Activated CD8-positive, alpha-beta T cell treated with anti-CD3 and anti-CD28 coated beads for 36 hours (primary cell): ENCODE measurements at regions not wholly inside any gene's neighbourhood (a gene's known extent, or its start where the extent isn't known, plus 50 kb on each side); places are given as distances from the start of the nearest gene placed in this dataset.

Experiments
- ATAC-seq: fragments of 200-7000 bp; cut with Tn5 transposase; one replicate; pipeline ENCODE4 v1.10.0; 2021; ENCODE audit warnings: mild to moderate bottlenecking, moderate library complexity
- CTCF ChIA-PET: fragments of 350-600 bp; sonication (Branson Sonifier 250); formaldehyde crosslinking; loops from one replicate; lab custom pipeline; 2021; ENCODE audit warnings: antibody characterized with exemption; lab: Charles Lee
- POLR2A ChIA-PET: fragments of 350-600 bp; sonication (Branson Sonifier 250); formaldehyde crosslinking; loops from one replicate; lab custom pipeline; 2021; ENCODE audit warnings: antibody characterized with exemption; lab: Charles Lee
- DNase-seq: peaks from one replicate; pipeline ENCODE4 v3.0.0-alpha.2; 2020
- H3K27ac Mint-ChIP-seq: one replicate; pipeline ENCODE4 v1.8.0; 2021; ENCODE audit warnings: mild to moderate bottlenecking, mixed read lengths
- H3K27me3 Mint-ChIP-seq: one replicate; pipeline ENCODE4 v1.8.0; 2021; ENCODE audit warnings: mixed read lengths
- H3K36me3 Mint-ChIP-seq: one replicate; pipeline ENCODE4 v1.8.0; 2021; ENCODE audit warnings: low read depth, mixed read lengths
- H3K4me1 Mint-ChIP-seq: one replicate; pipeline ENCODE4 v1.8.0; 2021; ENCODE audit warnings: low read depth, mixed read lengths
- H3K4me3 Mint-ChIP-seq: one replicate; pipeline ENCODE4 v1.8.0; 2021; ENCODE audit warnings: mild to moderate bottlenecking, moderate library complexity, mixed read lengths
- H3K9me3 Mint-ChIP-seq: one replicate; pipeline ENCODE4 v1.8.0; 2021; ENCODE audit warnings: mixed read lengths
- intact Hi-C: fragments of 100-400 bp; cut with micrococcal nuclease; formaldehyde crosslinking; loops from one replicate; pipeline ENCODE4 v1.10.0; 2022
- TF ChIP-seq, protein P1 (sequence below): fragments of 200-600 bp; IDR thresholded peaks from one replicate; pipeline ENCODE4 v1.8.0; 2022; ENCODE audit warnings: antibody characterized with exemption, mild to moderate bottlenecking

DNA sequence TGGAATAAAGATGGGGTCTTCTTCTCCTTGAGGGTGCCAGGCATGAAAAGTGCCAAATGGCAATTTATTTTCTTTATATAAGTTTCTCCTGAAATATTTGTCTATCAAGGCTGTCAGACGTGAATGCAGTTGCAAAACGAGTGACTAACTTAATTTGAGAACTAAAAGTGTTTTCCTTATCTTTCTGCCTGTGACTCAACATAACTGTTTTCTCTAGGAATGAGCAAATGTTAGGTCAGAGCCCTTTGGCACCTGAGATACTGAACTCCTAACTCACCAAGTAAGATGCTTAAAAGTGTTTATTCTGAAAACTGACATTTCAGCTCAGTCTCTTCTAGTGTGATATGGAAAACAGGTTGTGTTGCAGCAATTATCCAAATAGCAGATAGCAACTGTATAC is 197.0 kb downstream of the STK31 start:
- DNase-seq (no peak), ATAC-seq (no peak)
- Mint-ChIP-seq H3K9me3 (no peaks in the 10 kb centered on the region), H3K27me3 (peaks cover 15% of the 10 kb centered on the region), H3K36me3 (no peaks in the 10 kb centered on the region), H3K27ac (no peak overlapping the region), H3K4me1 (no peaks in the 10 kb centered on the region), H3K4me3 (no peak overlapping the region)
- ChIA-PET CTCF (no interaction called here), POLR2A (no interaction called here)
- TF ChIP-seq, protein P1, sequence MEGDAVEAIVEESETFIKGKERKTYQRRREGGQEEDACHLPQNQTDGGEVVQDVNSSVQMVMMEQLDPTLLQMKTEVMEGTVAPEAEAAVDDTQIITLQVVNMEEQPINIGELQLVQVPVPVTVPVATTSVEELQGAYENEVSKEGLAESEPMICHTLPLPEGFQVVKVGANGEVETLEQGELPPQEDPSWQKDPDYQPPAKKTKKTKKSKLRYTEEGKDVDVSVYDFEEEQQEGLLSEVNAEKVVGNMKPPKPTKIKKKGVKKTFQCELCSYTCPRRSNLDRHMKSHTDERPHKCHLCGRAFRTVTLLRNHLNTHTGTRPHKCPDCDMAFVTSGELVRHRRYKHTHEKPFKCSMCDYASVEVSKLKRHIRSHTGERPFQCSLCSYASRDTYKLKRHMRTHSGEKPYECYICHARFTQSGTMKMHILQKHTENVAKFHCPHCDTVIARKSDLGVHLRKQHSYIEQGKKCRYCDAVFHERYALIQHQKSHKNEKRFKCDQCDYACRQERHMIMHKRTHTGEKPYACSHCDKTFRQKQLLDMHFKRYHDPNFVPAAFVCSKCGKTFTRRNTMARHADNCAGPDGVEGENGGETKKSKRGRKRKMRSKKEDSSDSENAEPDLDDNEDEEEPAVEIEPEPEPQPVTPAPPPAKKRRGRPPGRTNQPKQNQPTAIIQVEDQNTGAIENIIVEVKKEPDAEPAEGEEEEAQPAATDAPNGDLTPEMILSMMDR, result no peak
- intact Hi-C loops, result no loop called here

DNA sequence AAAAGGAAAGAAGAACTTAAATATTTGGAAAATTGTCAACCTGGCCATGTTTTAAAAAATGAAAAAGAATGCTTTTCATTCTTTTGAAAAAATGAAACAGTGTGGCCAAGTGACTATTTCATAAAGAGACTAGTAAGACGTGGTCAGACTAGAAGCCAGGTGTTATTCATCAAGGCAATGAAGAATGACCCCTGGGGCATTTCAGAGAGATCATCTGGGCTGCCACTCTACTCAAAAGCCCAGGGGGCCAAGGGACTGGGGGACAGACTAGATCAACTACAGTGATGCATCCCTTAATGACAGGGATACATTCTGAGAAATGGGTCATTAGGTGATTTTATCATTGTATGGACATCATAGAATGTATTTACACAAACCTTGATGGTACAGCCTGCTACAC is 199.4 kb downstream of the STK31 start:
- POLR2A ChIA-PET, result no interaction called here
- DNase-seq (no peak), ATAC-seq (no peak)
- CTCF ChIA-PET, result no interaction called here
- Mint-ChIP-seq H3K27me3 (peaks cover 8% of the 10 kb centered on the region), H3K36me3 (no peaks in the 10 kb centered on the region), H3K9me3 (peaks cover 5% of the 10 kb centered on the region), H3K4me1 (no peaks in the 10 kb centered on the region), H3K27ac (no peak overlapping the region), H3K4me3 (no peak overlapping the region)
- intact Hi-C loops, result no loop called here
- TF ChIP-seq, protein P1, result no peak

DNA sequence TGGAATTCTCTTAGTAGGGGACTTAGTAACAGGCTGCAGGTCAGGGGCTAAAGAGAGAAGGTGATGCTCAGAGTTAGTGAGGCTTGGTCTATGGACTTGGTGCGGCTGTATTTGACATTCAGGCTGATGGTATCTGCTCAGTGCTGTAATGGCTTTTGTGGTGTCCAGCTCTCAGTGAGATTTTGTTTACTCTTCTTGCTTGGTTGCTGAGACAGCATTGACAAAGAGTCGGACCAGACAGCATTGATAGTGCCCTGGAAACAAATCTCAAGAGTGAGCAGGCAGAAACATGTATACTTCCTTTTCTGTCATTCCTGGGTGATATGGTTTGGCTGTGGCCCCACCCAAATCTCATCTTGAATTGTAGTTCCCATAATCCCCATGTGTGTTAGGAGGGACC is 202.0 kb downstream of the STK31 start:
- ChIA-PET POLR2A (no interaction called here), CTCF (no interaction called here)
- H3K9me3 Mint-ChIP-seq, result peaks cover 5% of the 10 kb centered on the region
- H3K27ac Mint-ChIP-seq, result no peak overlapping the region
- ATAC-seq, result no peak
- peaks cover 8% of the 10 kb centered on the region for H3K27me3 Mint-ChIP-seq
- DNase-seq, result no peak
- intact Hi-C loops, result no loop called here
- TF ChIP-seq, protein P1, result no peak
- no peaks in the 10 kb centered on the region for H3K4me1 Mint-ChIP-seq
- H3K36me3 Mint-ChIP-seq, result no peaks in the 10 kb centered on the region
- no peak overlapping the region for H3K4me3 Mint-ChIP-seq

DNA sequence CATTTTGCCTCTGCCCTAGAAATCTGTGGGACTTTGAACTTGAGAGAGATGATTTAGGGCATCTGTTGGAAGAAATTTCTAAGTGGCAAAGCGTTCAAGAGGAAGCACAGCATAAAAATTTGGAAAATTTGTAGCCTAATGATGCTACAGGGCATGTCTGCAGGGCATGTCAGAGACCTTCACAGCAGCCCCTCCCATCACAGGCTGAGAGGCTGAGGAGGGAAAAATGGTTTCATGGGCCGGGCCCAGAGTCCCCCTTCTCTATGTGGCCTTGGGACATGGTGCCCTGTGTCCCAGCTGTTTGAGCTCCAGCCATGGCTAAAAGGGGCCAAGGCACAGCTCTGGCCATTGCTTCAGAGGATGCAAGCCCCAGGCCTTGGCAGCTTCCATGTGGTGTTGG is 203.0 kb downstream of the STK31 start:
- no peaks in the 10 kb centered on the region for H3K4me1 Mint-ChIP-seq
- DNase-seq (no peak), ATAC-seq (no peak)
- H3K9me3 Mint-ChIP-seq, result peaks cover 5% of the 10 kb centered on the region
- peaks cover 10% of the 10 kb centered on the region for H3K27me3 Mint-ChIP-seq
- no peak overlapping the region for H3K27ac Mint-ChIP-seq
- CTCF ChIA-PET, result no interaction called here
- H3K4me3 Mint-ChIP-seq, result no peak overlapping the region
- POLR2A ChIA-PET, result no interaction called here
- TF ChIP-seq, protein P1, result no peak
- intact Hi-C loops, result no loop called here
- no peaks in the 10 kb centered on the region for H3K36me3 Mint-ChIP-seq

DNA sequence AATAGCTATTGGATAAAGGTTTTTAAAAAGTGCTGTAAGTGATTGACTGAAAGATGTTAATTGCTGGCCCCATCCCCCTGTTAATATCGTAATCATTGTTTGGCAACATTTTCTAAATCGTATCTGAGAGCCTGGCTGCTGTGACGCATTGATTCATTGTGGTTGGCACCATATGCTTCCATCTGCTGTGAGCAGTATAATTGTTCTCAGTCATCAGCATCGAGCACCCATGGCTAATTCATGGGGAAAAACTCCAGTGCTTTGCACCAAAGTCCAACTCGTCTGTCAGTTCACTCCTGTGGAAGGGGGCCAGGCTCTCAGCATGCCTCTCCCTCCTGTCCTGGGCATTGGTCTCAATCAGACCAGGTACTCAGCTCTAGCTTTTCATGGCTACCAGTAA is 205.2 kb downstream of the STK31 start:
- H3K4me3 Mint-ChIP-seq, result no peak overlapping the region
- intact Hi-C loops, result no loop called here
- H3K9me3 Mint-ChIP-seq, result peaks cover 5% of the 10 kb centered on the region
- H3K27me3 Mint-ChIP-seq, result peaks cover 13% of the 10 kb centered on the region
- no peak overlapping the region for H3K27ac Mint-ChIP-seq
- no peaks in the 10 kb centered on the region for H3K4me1 Mint-ChIP-seq
- H3K36me3 Mint-ChIP-seq, result no peaks in the 10 kb centered on the region
- DNase-seq (no peak), ATAC-seq (no peak)
- TF ChIP-seq, protein P1, result no peak
- POLR2A ChIA-PET, result no interaction called here
- CTCF ChIA-PET, result no interaction called here
